Left ventricle myocardium inferior (tissue), 1 donor: ENCODE measurements at regions not wholly inside any gene's neighbourhood (a gene's known extent, or its start where the extent isn't known, plus 50 kb on each side); places are given as distances from the start of the nearest gene placed in this dataset.

Experiments used
- DNase-seq: peaks from one replicate; pipeline ENCODE4 v3.0.0-alpha.2; 2020
- H3K27ac ChIP-seq: fragments of 200-600 bp; replicated peaks from 2 replicates; pipeline ENCODE4 v1.8.0; 2021
- H3K27me3 ChIP-seq: fragments of 200-600 bp; 2 replicates; pipeline ENCODE4 v1.8.0; 2021; ENCODE audit warnings: low read depth
- H3K36me3 ChIP-seq: fragments of 200-600 bp; 2 replicates; pipeline ENCODE4 v1.8.0; 2021
- H3K4me1 ChIP-seq: fragments of 200-600 bp; 2 replicates; pipeline ENCODE4 v1.8.0; 2021
- H3K4me3 ChIP-seq: fragments of 200-600 bp; 2 replicates; pipeline ENCODE4 v1.8.0; 2021; ENCODE audit warnings: mild to moderate bottlenecking, moderate library complexity
- H3K9me3 ChIP-seq: fragments of 200-600 bp; replicated peaks from 2 replicates; pipeline ENCODE4 v1.8.0; 2021
- intact Hi-C: fragments of 100-400 bp; cut with micrococcal nuclease; formaldehyde crosslinking; loops from one replicate; pipeline ENCODE4 v1.11.0; 2022
- TF ChIP-seq, protein P1 (sequence below): fragments of 200-600 bp; IDR thresholded peaks from 2 replicates; pipeline ENCODE4 v1.8.0; 2021; ENCODE audit warnings: antibody characterized with exemption, mild to moderate bottlenecking, borderline replicate concordance
- donor health status: DM: no; HTN: yes; CAD: no; lungs with severe emphysema.

DNA sequence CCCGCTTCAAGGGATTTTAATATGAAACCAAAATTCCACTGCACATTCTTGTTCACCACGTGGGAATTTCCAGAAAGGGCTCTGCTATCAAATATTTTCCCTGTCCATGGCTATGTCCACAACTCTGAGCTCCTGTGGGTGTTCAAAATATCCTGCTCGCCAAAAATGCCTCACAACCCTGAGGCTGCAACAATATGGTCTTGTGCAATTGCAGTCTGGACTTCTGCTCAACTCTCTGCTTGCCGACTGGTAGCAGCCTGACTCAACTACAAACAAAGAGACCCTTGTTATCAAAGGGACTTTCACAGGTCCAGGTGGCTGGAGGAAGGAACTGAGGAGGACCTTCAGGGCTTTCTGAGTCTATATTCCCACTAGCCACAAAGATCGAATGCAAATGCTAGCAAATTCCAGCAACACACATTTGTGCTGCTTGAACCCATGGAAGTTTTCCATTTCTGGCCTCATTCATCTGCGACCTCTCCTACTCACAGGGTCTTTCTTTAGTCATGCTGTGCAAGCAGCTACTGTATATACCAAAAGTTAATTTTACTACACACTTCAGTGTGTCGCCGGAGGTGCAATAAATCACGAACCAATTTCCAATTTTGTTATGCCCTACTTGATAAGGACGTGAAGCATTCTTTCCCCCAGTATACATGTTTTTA lies 169.2 kb upstream of the SLC30A5 start:
- DNase-seq, result no peak
- Histone ChIP-seq H3K27me3 (no peaks in the 10 kb centered on the region), H3K4me3 (no peak overlapping the region), H3K36me3 (no peaks in the 10 kb centered on the region), H3K9me3 (peaks cover 2% of the 10 kb centered on the region), H3K27ac (no peak overlapping the region), H3K4me1 (no peaks in the 10 kb centered on the region)
- TF ChIP-seq, protein P1, sequence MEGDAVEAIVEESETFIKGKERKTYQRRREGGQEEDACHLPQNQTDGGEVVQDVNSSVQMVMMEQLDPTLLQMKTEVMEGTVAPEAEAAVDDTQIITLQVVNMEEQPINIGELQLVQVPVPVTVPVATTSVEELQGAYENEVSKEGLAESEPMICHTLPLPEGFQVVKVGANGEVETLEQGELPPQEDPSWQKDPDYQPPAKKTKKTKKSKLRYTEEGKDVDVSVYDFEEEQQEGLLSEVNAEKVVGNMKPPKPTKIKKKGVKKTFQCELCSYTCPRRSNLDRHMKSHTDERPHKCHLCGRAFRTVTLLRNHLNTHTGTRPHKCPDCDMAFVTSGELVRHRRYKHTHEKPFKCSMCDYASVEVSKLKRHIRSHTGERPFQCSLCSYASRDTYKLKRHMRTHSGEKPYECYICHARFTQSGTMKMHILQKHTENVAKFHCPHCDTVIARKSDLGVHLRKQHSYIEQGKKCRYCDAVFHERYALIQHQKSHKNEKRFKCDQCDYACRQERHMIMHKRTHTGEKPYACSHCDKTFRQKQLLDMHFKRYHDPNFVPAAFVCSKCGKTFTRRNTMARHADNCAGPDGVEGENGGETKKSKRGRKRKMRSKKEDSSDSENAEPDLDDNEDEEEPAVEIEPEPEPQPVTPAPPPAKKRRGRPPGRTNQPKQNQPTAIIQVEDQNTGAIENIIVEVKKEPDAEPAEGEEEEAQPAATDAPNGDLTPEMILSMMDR, result no peak
- intact Hi-C loops, result no loop called here

DNA sequence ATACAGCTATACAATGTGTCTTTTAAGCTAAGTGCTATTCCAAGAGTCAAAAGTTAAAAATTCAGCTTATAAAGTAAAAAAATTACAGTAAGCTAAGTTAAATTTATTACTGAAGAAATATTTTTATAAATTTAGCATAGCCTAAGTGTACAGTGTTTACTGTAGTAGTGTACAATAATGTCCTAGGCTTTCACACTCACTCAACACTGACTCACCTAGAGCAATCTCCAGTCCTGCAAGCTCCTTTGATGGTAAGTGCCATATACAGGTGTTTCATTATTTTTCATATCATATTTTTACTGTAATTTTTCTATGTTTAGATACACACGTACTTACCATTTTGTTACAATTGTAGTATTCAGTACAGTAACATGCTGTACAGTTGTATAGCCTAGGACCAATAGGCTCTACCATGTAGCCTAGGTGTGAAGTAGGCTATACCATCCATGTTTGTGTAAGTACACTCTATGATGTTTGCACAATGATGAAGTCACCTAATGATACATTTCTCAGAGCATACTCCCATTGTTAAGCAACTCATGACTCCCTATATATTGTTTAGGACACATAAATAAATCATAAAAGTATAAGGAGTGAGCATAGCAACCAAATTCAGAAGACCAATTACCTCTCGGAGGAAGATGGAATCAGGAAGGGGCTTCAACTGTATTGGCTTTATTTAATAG lies 165.1 kb upstream of the SLC30A5 start:
- no peaks in the 10 kb centered on the region for H3K4me1 ChIP-seq
- intact Hi-C loops, result no loop called here
- H3K36me3 ChIP-seq, result no peaks in the 10 kb centered on the region
- H3K27ac ChIP-seq, result no peak overlapping the region
- H3K9me3 ChIP-seq, result peaks cover 13% of the 10 kb centered on the region
- no peaks in the 10 kb centered on the region for H3K27me3 ChIP-seq
- no peak for DNase-seq
- H3K4me3 ChIP-seq, result no peak overlapping the region
- TF ChIP-seq, protein P1, result no peak

DNA sequence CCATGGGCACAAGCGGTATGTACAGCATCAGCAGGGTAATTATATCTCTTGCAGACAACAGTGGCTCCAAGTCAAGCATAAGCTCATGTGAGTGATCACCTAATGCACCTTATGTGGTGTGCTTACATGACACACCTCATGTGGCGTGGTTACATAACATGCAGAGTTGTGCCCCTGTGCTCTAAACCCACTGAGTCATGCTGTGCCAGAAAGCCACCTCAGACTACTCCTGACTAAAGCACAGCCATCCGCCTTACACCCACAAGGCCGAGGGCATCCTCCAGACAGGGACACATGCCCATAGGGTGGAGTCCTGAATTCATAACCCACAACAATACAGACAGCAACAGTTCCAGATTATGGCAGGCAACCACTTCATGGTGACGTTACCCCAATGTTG lies 163.7 kb upstream of the SLC30A5 start:
- no peaks in the 10 kb centered on the region for H3K4me1 ChIP-seq
- H3K27ac ChIP-seq, result no peak overlapping the region
- TF ChIP-seq, protein P1, result no peak
- intact Hi-C loops, result no loop called here
- peaks cover 13% of the 10 kb centered on the region for H3K9me3 ChIP-seq
- H3K4me3 ChIP-seq, result no peak overlapping the region
- H3K27me3 ChIP-seq, result no peaks in the 10 kb centered on the region
- H3K36me3 ChIP-seq, result no peaks in the 10 kb centered on the region
- DNase-seq, result no peak

DNA sequence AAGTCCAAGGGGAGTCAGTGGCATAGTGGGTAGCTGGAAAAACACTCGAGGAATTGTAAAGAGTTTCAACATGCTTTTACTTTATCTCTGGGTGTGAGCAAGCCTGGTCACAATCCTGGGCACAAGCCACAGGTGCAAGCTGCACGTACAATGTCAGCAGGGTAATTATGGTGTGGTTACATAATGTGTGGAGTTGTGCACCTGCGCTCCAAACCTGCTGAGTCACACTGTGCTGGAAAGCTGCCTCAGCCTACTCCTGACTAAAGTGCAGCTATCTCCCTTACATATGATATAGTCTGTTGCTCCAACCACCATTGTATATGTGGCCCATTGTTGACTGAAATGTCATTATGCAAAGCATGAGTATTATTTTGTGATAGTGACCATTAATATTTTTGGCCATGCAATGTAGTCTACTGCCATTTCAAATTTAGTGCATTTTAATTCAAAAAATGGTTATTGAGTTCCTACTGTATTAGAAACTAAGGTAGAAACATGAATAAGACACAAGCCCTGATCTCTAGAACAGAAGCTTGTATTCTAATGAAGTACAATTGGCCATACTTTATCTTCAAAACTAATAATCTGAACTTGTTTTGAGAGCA lies 160.9 kb upstream of the SLC30A5 start:
- no peaks in the 10 kb centered on the region for H3K36me3 ChIP-seq
- intact Hi-C loops, result no loop called here
- peaks cover 10% of the 10 kb centered on the region for H3K9me3 ChIP-seq
- H3K27ac ChIP-seq, result no peak overlapping the region
- DNase-seq, result no peak
- H3K4me1 ChIP-seq, result no peaks in the 10 kb centered on the region
- no peak overlapping the region for H3K4me3 ChIP-seq
- no peaks in the 10 kb centered on the region for H3K27me3 ChIP-seq
- TF ChIP-seq, protein P1, result no peak

DNA sequence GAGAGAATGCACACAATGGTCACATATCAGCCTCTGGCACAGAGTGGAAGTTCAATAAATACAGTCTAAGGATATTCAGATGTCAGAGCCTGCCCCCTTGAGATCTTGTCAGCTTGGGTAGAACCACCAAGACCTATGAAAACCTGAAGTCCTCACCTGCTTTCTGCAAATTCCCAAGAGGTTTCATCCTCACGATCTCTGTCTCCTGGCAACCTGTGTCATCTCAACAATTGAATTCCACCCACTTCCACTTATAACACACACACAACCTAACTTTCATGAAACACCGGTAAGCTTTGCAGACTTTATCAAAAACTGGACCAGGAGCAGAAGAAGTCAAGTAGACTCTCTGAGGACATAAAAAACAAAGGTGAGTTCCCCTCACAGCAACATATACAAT lies 151.6 kb upstream of the SLC30A5 start:
- intact Hi-C loops, result no loop called here
- TF ChIP-seq, protein P1, result no peak

More for the DNA sequence above, 151.6 kb upstream of the SLC30A5 start:
- Histone ChIP-seq H3K9me3 (peaks cover 12% of the 10 kb centered on the region), H3K4me3 (no peak overlapping the region), H3K27me3 (no peaks in the 10 kb centered on the region), H3K4me1 (no peaks in the 10 kb centered on the region), H3K27ac (no peak overlapping the region), H3K36me3 (no peaks in the 10 kb centered on the region)
- no peak for DNase-seq
